K562 (cell line): ENCODE measurements at regions not wholly inside any gene's neighbourhood (a gene's known extent, or its start where the extent isn't known, plus 50 kb on each side); places are given as distances from the start of the nearest gene placed in this dataset.
"Not testable (repeated sequence)": the region's sequence is repeated elsewhere in the genome, so short reads cannot be mapped to it uniquely, and the experiment has no call there.

Source experiments
- ATAC-seq: fragments of 200-7000 bp; cut with Tn5 transposase; 3 replicates; pipeline ENCODE4 v1.9.1; 2020; ENCODE audit warnings: moderate library complexity
- BruUV-seq: library from RNA; stranded (reverse); fragments of 400-500 nt; replicated peaks from 2 replicates; lab custom pipeline; 2021; lab: Mats Ljungman, UMichigan
- CTCF ChIA-PET: fragments of 300-600 bp; formaldehyde crosslinking; extraction: SDS; loops from one replicate; lab custom pipeline; 2021; ENCODE audit warnings: low intra/inter-chr PET ratio; lab: Yijun Ruan, JAX
- POLR2A ChIA-PET: fragments of 300-600, 350-650 bp; sonication (Branson Sonifier 250); formaldehyde crosslinking; extraction: SDS; loops from one replicate; lab custom pipeline; 2021; ENCODE audit warnings: antibody characterized with exemption, inconsistent platforms; lab: Yijun Ruan, JAX
- DNase-seq, 4 experiments: peaks; one replicate each; pipeline versions ENCODE4 v3.0.0 to v3.0.0-alpha.2; 2011 to 2018; ENCODE audit warnings: low spot score in 3 of 4, mixed read lengths in 3 of 4; ENCODE audit errors: extremely low read depth in 1 of 4
- FAIRE-seq: peaks from 2 replicates; lab custom pipeline; 2011; peaks lifted over from hg19 to GRCh38; lab: Jason Lieb, UNC
- H2AFZ ChIP-seq: 2 replicates; pipeline ENCODE4 v1.6.0; 2011; ENCODE audit warnings: low read depth, low read length, control low read depth, inconsistent platforms
- H3K27ac ChIP-seq: fragments of 200-600 bp; 3 replicates; pipeline ENCODE4 v1.8.0; 2011; ENCODE audit warnings: low read depth, mild to moderate bottlenecking, control low read depth, inconsistent platforms, low read length, moderate library complexity, mixed read lengths; ENCODE audit errors: extremely low read depth
- H3K27me3 ChIP-seq, 2 experiments: fragments of 300-600 bp in 1 of 2; 2 replicates in 1 of 2; 3 replicates in 1 of 2; pipeline versions ENCODE4 v1.6.0 to v1.8.0; 2011; ENCODE audit warnings: inconsistent platforms in 2 of 2, low read length in 2 of 2, mild to moderate bottlenecking in 1 of 2, mixed read lengths in 1 of 2, moderate library complexity in 1 of 2; ENCODE audit not compliant: control insufficient read depth in 2 of 2, insufficient read depth in 2 of 2
- H3K36me3 ChIP-seq: fragments of 300-600 bp; 3 replicates; pipeline ENCODE4 v1.8.0; 2011; ENCODE audit warnings: mild to moderate bottlenecking, low read length, inconsistent platforms; ENCODE audit not compliant: control insufficient read depth, insufficient read depth
- H3K4me1 ChIP-seq, 2 experiments: fragments of 200-600 bp in 1 of 2; replicated peaks in 1 of 2; 2 replicates in 1 of 2; 3 replicates in 1 of 2; pipeline versions ENCODE4 v1.5.1 to v1.8.0; 2011; ENCODE audit warnings: inconsistent platforms in 2 of 2, low read length in 2 of 2, mild to moderate bottlenecking in 1 of 2, mixed read lengths in 1 of 2, moderate library complexity in 1 of 2; ENCODE audit not compliant: control insufficient read depth in 2 of 2, insufficient read depth in 2 of 2
- H3K4me2 ChIP-seq: 2 replicates; pipeline ENCODE4 v1.6.1; 2011; ENCODE audit warnings: low read length, control low read depth, inconsistent platforms, mixed read lengths; ENCODE audit not compliant: insufficient read depth
- H3K4me3 ChIP-seq: fragments of 200-600 bp; sonication (generic), shearing (Covaris generic); 2 replicates; pipeline ENCODE4 v1.5.1; 2016; ENCODE audit warnings: control low read depth, inconsistent platforms
- H3K79me2 ChIP-seq: fragments of 200-600 bp; 3 replicates; pipeline ENCODE4 v1.8.0; 2011; ENCODE audit warnings: low read length, inconsistent platforms; ENCODE audit not compliant: control insufficient read depth, insufficient read depth
- H3K9ac ChIP-seq, 2 experiments: 2 replicates each; pipeline versions ENCODE4 v1.6.0 to v1.6.1; 2011; ENCODE audit warnings: low read depth in 2 of 2, low read length in 2 of 2, control low read depth in 1 of 2, inconsistent platforms in 1 of 2, mild to moderate bottlenecking in 1 of 2, mixed read lengths in 1 of 2; ENCODE audit not compliant: insufficient read depth in 1 of 2
- H3K9me1 ChIP-seq: one replicate; pipeline ENCODE4 v1.6.0; 2011; ENCODE audit warnings: inconsistent platforms, mild to moderate bottlenecking, low read length, moderate library complexity; ENCODE audit not compliant: control insufficient read depth, insufficient read depth
- H3K9me3 ChIP-seq: replicated peaks from 2 replicates; pipeline ENCODE4 v1.5.1; 2011; ENCODE audit warnings: low read depth, low read length, inconsistent platforms; ENCODE audit not compliant: control insufficient read depth, insufficient read depth
- H4K20me1 ChIP-seq: replicated peaks from 2 replicates; pipeline ENCODE4 v1.6.1; 2011; ENCODE audit warnings: low read length, inconsistent platforms, mixed read lengths; ENCODE audit not compliant: control insufficient read depth, insufficient read depth
- BDP1 ChIP-seq: IDR thresholded peaks from 3 replicates; pipeline ENCODE4 v1.6.1; 2011; ENCODE audit not compliant: insufficient read length, insufficient read depth
- CAMTA2 ChIP-seq: fragments of 250-450 bp; sonication (Bioruptor Pico); conservative IDR thresholded peaks from 2 replicates; pipeline ENCODE4 v1.5.1; 2022
- CCNT2 ChIP-seq: IDR thresholded peaks from 2 replicates; pipeline ENCODE4 v1.6.1; 2011; ENCODE audit warnings: borderline replicate concordance, low read depth, mild to moderate bottlenecking, moderate library complexity, mixed read lengths, low read length; ENCODE audit not compliant: insufficient read length; ENCODE audit errors: extremely low read depth
- IRF2 ChIP-seq: sonication (generic); formaldehyde crosslinking; IDR thresholded peaks from 2 replicates; pipeline ENCODE4 v1.8.1; 2022; ENCODE audit warnings: mild to moderate bottlenecking, missing genetic modification reagents
- KLF6 ChIP-seq: fragments of 250-450 bp; sonication (Bioruptor Pico); IDR thresholded peaks from 2 replicates; pipeline ENCODE4 v1.4.0; 2020; ENCODE audit warnings: mild to moderate bottlenecking, moderate library complexity, borderline replicate concordance
- SMAD3 ChIP-seq: fragments of 450-650 bp; formaldehyde crosslinking; conservative IDR thresholded peaks from 2 replicates; pipeline ENCODE4 v1.4.0; 2020; ENCODE audit warnings: mild to moderate bottlenecking
- TCF7 ChIP-seq: sonication (generic); IDR thresholded peaks from 2 replicates; pipeline ENCODE4 v1.6.1; 2016; ENCODE audit warnings: antibody characterized with exemption, borderline replicate concordance
- YY1 ChIP-seq, 3 experiments: IDR thresholded peaks; 2 replicates each; pipeline ENCODE4 v1.6.1; 2011; ENCODE audit warnings: low read length in 2 of 3, mild to moderate bottlenecking in 2 of 3, moderate library complexity in 2 of 3, borderline replicate concordance in 1 of 3, control low read depth in 1 of 3, low read depth in 1 of 3; ENCODE audit not compliant: insufficient read depth in 3 of 3, insufficient replicate concordance in 2 of 3, control insufficient read depth in 1 of 3, insufficient read length in 1 of 3; ENCODE audit errors: extremely low read depth in 1 of 3
- ZC3H8 ChIP-seq: fragments of 450-650 bp; IDR thresholded peaks from 2 replicates; pipeline ENCODE4 v1.6.1; 2017
- ZNF79 ChIP-seq: fragments of 250-450 bp; sonication (Bioruptor Pico); IDR thresholded peaks from 2 replicates; pipeline ENCODE4 v1.4.0; 2020; ENCODE audit warnings: low read depth, mild to moderate bottlenecking, moderate library complexity
- ZZZ3 ChIP-seq: fragments of 450-650 bp; IDR thresholded peaks from 2 replicates; pipeline ENCODE4 v1.6.1; 2016; ENCODE audit warnings: antibody characterized with exemption, mild to moderate bottlenecking, moderate library complexity
- WGBS: fragments of 100-300 bp; shearing (Covaris generic); methylation state at CpG from one replicate; pipeline ENCODE4 v1.1.6; 2016; ENCODE audit warnings: low coverage, mixed read lengths; ENCODE audit not compliant: insufficient coverage; ENCODE audit errors: missing lambda C conversion rate; 5-methylcytosine and 5-hydroxymethylcytosine counted together
- in situ Hi-C: fragments of 300-500 bp; cut with MboI; formaldehyde crosslinking; loops from 4 replicates; pipeline ENCODE4 v1.15.0; 2018; ENCODE audit warnings: inconsistent platforms, mixed read lengths
- intact Hi-C: fragments of 100-400 bp; cut with micrococcal nuclease; formaldehyde crosslinking; loops from 2 replicates; pipeline ENCODE4 v1.14.2; 2022

DNA sequence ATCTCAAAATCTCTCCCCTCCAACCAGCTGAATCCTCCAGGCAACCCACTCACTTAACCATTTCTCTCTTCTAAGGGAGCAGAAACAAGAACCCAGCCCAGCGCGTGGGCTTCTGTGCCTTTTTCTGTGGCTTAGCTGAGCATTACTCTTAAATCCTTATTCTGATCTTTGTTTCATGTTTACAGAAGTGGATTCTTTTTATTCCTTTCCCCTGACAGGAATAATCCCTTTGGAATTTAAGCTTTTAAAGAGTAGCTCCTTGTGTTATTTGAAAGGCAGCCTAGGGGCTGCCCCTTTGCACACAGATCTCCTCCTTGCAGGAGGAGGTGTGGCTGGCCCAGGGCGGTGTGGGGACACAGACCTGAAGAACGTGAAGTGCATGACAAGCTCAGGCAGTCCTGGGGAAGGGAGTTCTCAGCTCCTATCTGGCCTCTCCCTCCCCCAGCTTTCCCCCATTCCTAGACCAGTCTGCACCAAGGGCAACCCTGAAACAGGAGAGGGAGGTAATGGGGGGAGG, 77.1 kb upstream of the UBE2E1 start:
- ChIA-PET POLR2A (interaction anchor here (1.1 to 1.5 kb wide), 2 partner anchors 89 to 160 kb away, joined by 3 to 4 read pairs; no protein-coding TSS in a partner anchor), CTCF (no interaction called here)
- intact Hi-C loops = no loop called here

DNA sequence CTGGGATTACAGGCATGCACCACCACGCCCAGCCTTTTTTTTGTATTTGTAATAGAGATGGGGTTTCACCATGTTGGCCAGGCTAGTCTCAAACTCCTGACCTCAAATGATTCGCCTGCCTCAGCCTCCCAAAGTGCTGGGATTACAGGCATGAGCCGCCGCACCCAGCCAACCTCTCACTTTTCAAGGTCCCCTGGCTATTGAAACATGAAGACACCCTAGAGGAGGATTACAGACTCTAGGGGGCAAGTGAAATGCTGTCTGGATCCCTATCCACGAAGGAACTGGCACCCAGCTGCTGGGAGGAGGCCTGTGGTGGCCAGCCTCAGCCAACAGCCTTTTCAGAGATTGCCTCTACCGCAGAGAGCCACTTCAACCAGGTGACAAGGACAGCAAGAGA, 76.4 kb upstream of the UBE2E1 start:
- DNase-seq, H3K27ac ChIP-seq, CTCF ChIA-PET, in situ Hi-C loops, H3K4me2 ChIP-seq, H3K9me3 ChIP-seq, FAIRE-seq, H3K9me1 ChIP-seq, H3K36me3 ChIP-seq, H3K79me2 ChIP-seq, ATAC-seq, H2AFZ ChIP-seq, H3K4me1 ChIP-seq, H3K4me3 ChIP-seq, BruUV-seq, H4K20me1 ChIP-seq, H3K27me3 ChIP-seq, H3K9ac ChIP-seq, intact Hi-C loops: not testable (repeated sequence)
- 11% methylated on average over 6 of the region's 6 CpGs for WGBS
- POLR2A ChIA-PET = interaction anchor here (1.5 kb wide), 1 partner anchor 159 kb away, joined by 4 read pairs; no protein-coding TSS in a partner anchor

More for the DNA sequence above, 77.1 kb upstream of the UBE2E1 start:
- Histone ChIP-seq H3K27ac (no peak overlapping the region), H4K20me1 (no peaks in the 10 kb centered on the region), H3K36me3 (no peaks in the 10 kb centered on the region), H3K79me2 (no peaks in the 10 kb centered on the region), H3K4me3 (no peak overlapping the region), H3K9ac (no peak overlapping the region), H3K4me2 (no peak overlapping the region), H3K9me3 (no peaks in the 10 kb centered on the region), H3K9me1 (peaks cover 3% of the 10 kb centered on the region), H3K27me3 (peaks cover 2 to 5% of the 10 kb centered on the region in 2 experiments; a peak in 2 of 5 replicates), H3K4me1 (no peaks in the 10 kb centered on the region), H2AFZ (no peak overlapping the region)
- TF ChIP-seq CAMTA2 (CRISPR knock-in tag) (no peak), IRF2 (no peak), CCNT2 (no peak), ZZZ3 (no peak), BDP1 (no peak), SMAD3 (CRISPR knock-in tag) (no peak), ZNF79 (no peak), TCF7 (no peak), YY1 (IDR thresholded peaks at IDR 0.05; ENCODE audit: borderline replicate concordance in 1 of 3, control insufficient read depth in 1 of 3, extremely low read depth in 1 of 3, insufficient read depth in 3 of 3, insufficient read length in 1 of 3, insufficient replicate concordance in 2 of 3, low read depth in 1 of 3, low read length in 2 of 3) (no peak), KLF6 (no peak), ZC3H8 (no peak)
- peak; percentile 28; the same call in 1 of the 3 replicates for ATAC-seq
- no peak for FAIRE-seq
- in situ Hi-C loops = no loop called here
- DNase-seq = no peak
- WGBS = 11% methylated on average over 4 of the region's 4 CpGs
- no TSS peak for BruUV-seq
